Kidney tubule cell (primary cell): ENCODE measurements at regions not wholly inside any gene's neighbourhood (a gene's known extent, or its start where the extent isn't known, plus 50 kb on each side); places are given as distances from the start of the nearest gene placed in this dataset.

Experiments
- DNase-seq: peaks from one replicate; pipeline ENCODE4 v3.0.0-alpha.2; 2018; ENCODE audit warnings: low spot score

DNA sequence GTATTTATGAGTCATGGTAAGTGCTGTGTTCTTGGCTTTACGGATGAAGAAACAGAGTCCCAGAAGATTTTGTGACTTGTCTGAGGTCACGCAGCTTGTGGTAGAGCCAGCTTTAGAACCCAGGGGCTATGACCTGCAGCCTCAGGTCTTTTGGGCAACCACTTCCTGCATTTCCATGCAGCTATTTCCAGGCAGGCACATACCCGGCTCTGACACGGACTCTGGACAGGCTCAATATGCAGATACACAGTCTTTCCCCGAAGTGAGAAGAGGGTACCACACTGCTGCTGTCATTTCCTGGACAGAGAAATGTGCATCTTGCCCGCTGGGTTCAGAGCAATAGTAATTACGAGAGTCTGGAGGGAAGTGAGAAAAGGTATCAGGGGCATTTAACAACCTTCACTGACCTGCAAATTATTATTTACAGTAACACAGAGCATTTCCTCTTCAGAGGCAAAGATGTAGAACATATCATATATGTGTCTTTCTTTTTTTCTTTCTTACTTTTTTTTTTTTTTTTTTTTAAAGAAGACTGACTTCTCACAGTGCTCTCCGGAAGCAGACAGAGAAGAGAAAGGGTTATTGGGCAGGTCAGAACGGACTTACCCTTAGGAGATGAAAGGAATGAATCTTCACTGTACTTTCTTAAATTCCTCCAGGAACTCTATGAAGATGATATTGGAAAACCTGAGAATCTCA lies 185.1 kb downstream of the CLIC5 start:
- peak; percentile 84 for DNase-seq

DNA sequence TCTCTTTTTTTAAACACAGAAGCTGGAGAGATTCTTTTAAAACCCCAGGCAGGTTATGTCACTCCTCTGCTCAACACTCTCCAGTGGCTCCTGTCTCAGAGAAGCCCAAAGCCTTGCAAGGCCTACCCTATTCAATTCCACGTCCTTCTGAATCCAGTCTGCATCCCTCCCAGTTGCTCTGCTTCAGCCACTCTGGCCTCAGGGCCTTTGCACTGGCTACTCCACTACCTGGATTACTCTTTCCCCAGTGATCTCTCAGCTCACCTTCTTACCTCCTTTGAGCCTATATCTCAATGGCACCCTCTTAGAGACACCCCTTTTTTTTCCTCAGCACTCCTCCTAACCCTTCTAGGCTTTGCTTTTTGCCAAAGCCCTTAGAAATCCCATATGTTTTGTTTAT lies 185.8 kb downstream of the CLIC5 start:
- no peak for DNase-seq

DNA sequence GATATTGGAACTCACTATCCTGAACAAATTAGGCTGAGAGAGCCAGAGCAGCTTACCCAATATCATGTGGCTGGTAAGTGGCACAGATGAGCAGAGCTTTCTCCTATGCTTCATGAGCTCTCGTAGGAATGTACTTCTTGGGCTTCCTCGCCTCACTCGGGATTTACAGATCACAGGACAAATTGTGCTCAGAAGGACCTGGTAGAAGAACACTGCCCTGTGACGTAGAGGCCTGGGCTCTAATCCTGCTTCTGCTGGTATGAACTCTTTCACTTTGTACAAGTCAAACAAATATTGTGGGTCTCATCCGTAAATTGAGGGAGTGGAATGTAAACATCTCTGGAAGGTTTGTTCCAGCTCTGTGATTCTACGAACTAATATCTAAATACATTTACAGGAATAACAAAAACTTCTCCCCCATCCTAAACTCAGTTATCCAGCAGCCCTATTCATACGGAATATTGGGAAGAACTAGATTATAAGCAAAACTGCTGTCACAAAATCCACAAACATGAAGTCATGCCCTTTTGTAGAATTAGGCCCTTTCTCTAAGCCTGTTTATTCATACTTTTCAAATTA lies 187.6 kb downstream of the CLIC5 start:
- no peak for DNase-seq

DNA sequence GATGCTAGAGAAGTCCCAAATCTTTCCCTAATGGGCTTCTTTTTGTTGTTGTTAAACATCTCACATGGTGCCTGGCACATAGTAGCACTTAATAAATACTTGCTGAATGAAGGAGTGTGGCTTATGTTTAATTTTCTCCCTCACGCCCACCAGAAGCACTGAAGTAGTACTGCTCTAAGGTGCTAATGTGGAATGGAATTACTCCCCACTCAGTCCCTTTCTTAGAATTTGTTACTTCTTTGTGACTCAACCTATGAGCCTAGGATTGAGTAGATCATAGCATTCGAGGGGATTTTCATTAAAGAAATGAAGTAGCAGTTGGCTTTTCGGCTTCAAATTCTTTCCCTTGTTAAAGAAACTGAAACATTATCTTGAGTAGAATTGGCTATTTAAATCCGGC lies 192.8 kb downstream of the CLIC5 start:
- no peak for DNase-seq

DNA sequence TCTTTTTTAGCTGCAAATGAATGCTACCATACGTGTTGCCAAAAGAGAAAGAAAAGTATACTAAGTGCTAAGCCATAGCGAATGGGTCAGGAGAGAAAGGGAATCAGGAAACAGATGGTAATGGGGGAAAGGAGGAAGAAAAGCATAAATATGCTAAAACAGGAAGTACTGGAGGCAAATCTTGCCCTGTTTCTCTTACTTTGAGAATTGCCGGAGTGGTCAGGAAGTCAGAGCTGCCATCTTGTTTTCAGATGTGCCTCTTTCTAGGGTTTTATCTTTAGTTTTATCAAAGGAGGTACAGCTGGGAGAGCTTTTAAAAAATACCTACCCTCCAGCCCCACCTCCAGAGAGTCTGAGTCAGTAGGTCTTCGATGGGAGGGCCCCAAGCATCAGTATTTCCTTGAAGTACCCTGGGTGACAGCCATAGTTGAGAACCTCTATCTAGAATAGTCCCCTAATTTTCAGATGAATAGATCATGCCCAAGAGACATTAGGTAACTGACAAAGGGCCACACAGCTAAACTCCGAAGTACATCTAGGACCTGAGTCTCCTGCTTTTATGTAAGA lies 193.3 kb downstream of the CLIC5 start:
- DNase-seq = no peak

DNA sequence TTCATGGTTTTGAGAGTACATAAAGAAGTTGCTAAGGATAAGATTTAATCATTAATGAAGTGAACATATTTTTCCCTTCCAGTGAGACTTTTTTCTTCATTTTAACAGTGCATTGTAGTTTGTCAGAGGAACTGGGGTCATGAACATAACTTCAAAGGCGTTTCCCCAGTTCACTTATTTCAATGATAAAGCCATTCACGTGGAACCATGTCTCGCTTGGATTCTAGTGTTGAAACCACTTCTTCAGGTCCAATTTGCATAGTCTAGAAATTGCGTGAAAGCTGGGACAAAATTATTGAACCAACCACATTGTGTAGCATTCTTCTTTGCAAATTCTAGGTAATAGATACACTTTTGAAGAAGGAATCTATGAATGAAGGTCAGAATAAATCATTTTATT lies 197.0 kb downstream of the CLIC5 start:
- peak; percentile 4 for DNase-seq

DNA sequence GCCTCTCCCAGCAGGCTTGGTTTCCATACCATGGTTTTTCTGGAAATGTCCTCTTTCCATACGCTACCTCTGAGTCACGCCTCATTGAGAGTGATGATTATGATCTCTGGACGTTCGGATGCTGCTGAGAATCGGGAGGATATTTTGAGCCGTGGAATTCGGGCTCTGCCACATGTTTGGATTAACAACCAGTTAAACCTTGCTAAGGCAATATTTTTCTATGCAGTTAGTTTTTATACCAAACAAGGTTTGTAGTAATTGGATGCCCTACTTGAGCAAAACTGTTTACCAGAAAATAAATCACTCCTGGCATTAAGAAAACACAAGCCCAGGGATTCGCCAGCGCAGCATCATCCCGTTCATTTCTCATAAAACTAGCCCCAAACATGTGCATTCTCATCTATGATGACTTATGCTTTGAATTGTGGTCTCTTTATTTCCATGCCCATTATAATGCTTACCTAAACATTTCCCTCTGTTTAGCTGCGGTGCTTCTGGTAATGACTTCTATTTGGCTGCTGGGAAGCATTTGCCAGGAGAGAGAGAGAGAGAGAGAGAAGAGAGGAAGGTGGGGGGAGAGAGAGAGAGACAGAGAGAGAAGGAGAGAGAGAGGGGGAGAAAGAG lies 198.9 kb downstream of the CLIC5 start:
- no peak for DNase-seq

DNA sequence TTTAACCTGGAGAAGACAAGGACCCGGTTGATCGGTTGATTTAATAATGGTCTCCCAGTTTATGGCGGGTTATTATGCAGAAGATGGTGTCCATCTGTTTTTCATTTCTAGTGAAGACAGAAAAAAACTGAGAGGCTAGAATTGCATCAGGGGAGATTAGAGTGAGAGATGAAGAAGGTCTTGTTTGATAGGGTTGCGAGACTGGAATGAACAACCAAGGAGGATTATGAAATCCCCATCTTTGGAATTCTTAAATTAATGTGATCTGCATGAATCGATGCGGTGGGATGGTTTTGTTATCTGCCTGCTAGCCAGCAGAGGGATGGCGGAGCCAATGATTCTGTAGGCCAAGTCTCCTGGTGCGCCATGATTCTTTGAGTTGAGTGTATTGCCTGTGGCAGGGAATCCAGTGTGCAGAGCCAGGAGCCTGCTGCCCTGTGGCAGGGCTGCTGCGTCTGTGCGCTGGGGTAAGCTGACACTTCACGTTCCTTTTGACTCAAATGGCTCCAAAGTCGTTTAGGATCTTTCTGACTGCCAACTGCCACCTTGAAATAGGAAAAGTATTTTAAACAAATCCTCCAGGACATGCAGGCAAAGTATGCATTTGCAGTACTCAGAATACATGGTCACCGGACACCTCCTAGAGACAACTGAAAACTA lies 200.1 kb downstream of the CLIC5 start:
- no peak for DNase-seq

DNA sequence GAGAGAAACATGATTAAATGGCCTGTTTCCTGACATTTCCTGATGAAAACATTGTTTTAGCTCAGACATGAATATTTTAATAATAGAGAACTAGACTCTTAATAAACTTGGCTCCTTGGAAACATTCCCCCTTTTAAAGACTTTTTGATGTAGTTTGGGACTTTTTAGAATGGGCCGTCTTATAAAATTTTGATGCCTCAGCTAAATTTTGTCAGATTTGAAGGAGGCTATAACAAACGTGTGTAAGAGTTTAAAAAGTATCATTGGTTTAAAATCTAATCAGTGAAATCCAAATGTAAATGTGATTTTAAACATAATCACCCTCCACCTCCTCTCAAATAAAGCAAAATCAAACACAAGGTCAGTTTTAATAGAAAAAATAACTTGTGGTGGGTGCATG lies 200.9 kb downstream of the CLIC5 start:
- no peak for DNase-seq

DNA sequence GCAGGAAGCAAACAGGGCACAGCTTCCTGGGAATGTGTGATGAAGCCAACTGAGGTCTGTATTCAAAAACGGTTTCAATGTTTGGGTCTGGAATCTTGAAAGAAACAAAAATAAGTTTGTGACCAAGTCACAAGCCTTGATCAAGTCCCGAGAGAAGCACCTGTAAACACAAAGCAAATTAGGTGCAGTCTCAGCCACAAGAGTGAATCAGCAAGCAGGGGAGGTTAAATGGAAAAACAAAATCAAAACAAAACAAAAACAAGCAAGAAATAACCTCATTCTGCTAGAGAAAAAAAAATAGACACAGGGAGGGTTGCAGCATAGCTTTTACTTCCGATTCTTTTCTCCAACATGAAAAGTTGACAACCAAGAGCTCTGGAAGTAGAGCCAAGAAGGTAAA lies 201.7 kb downstream of the CLIC5 start:
- DNase-seq = no peak

DNA sequence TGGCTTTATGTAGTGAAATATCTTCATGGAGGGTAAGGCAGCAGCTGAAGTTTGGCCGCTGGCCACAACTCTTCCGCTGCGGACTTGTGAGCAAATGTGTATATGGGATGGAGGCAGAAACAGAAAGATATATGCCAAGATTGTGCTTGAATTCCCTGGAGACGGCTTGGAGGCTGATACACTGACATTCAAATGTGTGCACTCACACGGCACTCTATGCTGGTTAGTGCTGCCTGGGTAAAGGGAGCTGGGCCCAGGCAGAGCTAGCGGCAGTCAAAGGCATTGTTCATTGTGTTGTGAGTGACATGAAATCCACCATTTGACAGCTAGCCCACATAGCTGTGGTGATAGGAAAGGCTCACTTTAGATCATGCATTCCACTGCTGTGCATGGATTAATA lies 202.7 kb downstream of the CLIC5 start:
- no peak for DNase-seq

DNA sequence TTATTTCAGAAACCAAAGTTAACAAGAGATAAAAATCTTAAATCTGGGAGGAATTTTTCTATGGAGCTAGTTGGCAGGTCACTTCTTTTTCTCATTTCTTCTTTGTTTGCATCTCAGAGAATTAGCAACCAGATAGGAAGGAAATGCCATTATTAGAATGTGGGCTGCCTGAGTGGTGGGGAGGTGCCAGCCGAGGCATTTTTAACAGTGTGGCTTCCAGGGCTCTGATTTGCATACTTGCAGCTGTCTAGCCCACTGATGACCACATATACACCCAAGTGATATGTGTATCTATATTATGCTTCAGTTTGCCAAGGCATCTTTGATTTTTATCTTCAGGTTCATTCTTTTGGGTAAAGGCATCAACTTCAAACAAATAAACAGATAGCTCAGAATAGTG lies 206.7 kb downstream of the CLIC5 start:
- DNase-seq = no peak

DNA sequence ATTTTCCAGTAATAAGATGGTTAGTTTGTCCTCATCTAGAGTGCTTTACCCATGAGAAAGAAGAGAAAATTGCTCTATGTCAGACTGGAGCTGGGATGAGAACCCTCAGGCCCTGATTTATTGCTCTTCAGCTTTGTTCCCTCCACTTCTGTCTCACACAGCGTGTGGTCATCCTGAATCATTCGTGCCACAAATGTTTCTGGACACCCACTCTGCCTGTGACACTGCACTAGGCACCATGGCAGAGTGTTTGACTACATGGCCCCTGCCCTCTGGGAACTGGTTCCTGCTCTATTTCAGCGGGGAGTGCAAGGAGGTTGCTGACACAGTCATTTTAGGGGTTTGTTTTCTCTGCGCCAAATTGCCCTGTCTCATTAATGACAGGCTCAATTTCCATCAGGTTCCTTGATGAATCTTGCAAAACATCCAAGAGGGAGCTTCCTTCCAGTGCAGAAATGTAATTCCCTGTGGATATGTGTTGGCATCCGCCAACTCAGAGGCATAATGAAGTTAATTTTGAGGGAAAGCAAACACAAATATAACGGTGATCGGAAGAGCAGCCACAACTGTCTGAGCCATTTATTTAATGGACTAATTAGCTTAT lies 207.5 kb downstream of the CLIC5 start:
- no peak for DNase-seq

DNA sequence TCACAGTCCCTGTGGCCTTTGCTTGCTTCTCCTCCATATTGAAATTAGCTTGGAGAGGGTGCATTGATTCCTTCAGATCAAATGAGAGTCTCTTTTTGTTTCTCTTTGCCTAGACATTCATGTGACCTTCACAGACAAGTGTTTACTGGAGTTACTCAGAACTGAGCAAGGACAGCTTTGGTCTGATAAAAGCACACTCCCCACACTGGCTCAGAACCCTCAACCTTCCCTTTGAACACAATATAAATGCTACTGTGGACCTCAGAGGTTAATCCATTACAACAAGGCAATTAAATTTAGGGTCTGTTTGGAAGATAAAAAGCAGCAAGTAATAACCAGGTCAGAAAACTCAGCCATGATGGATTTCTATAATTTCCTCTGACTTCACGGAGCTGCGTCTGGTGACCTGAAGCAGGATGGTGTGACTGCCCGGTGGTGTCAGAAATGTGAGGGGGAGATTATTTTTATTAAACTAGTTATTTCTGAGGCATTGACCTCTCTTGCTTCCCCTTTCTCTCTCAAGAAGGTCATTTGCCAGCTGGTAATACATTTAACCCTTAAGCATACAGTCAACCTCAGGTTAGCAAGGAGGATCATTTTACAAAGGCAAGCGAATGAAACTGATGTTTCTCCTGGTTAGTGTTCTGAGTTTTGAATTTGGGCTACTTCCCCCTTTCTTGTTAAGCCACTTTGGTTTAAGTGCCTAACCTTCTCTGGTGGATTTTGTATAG lies 208.2 kb downstream of the CLIC5 start:
- DNase-seq = no peak

DNA sequence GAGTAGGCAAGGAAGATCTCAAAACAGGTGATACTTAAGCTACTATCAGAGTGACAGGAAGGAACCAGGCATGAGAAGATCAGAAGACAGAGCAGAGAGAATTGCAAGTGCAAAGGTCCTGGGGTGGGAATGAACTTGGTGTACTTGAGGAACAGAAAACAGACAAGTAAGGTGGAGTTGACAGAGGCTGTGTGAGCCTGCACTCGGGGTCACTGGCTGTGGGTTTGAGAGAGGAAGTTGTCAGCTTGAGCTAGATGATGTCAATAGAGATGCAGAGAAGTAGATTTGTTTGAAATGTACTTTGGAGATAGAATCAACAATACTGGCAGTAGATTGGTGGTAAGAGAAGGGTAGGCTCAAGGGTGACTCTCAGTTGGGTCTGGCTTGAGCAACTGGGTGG lies 209.5 kb downstream of the CLIC5 start:
- no peak for DNase-seq

DNA sequence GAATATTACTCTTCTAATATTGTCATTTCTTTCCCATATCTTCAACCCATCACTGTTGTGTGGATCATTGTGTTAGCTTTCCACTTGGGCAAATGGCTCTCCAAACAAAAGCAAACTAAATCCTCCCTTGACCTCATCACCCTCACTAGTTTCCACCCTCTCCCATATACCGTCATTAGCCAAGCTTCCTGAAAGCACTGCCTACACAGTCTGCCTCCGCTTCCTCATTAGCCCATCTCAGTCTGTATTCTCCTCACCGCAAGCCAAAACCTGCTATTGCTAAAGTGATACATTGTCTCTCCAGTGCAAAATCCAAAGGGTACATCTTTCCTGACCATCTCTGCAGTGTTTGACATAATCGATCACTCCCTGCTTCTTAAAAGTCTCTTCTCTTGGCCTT lies 212.6 kb downstream of the CLIC5 start:
- no peak for DNase-seq

DNA sequence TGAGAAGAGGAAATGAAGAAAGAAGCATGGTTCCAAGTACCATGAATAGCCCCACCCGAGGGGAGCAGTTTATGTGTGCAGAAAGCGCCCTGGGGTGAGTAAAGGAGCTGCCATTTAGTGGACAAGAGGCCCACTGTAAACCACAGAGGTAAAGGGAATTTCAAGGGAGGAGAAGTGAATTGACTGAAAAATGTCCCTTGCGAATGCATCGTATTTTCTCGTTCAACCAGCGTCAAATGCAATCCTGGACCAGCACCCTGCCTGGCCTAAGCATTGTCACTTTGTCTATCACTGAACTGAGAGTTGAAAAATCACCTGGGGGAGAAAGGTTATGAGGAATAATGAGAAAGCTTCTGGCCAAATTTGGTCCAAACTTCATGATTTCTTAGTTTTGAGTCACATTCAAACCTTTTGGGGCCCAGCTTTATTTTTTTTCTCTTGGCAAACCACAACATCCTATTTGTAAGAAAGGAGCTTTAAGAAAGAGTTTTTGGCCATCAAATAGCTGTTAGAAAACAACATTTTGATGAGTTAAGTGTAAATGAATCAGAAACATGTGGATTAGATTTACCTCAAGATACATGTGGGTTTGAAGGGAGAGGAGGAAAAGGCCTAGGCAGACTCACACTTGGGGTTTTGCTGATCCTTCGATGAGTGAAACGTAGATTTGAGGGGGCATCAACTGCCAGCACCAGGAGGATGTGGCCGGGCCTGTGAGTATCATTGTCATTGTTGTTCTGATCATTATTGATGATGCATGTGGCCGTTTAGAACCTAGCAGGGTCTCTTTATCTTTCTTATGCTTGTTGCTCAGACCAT lies 214.0 kb downstream of the CLIC5 start:
- DNase-seq = no peak

DNA sequence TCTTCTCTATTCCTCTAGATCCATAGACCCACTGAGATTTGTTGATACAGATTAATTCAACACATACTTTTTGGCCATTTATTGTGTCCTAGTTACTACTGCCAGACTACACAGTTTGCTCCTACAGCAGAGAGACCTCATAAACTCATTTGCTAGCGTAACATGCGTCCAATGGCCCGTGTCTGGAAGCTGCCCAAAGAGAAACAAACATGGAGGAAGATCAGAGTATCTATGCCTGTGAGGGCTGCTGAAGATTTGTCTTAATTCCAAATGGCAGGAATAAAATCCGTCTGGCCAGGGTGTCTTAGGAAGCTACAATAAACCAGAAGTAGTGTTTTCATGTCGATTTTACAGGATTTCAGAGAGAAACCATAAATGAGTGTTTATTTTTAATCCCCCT lies 214.7 kb downstream of the CLIC5 start:
- no peak for DNase-seq

DNA sequence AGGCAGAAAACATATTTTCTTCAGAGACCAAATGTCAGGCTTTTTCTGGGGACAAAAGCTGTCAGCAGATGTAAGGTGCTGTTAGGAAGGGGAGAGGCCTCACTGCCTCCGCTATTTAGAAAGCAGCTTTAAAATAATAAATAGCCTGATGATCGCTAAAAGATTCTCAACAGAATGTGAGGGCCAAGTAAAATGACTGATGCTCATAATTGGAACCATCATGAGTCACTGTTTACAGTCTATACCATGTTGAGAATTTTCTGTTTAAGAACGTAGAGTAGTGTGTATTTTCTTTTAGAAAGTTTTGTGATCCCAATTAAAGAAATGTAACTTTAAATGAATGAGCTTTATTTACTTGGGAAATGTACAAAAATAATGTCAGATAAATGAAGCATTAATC lies 220.0 kb downstream of the CLIC5 start:
- no peak for DNase-seq

DNA sequence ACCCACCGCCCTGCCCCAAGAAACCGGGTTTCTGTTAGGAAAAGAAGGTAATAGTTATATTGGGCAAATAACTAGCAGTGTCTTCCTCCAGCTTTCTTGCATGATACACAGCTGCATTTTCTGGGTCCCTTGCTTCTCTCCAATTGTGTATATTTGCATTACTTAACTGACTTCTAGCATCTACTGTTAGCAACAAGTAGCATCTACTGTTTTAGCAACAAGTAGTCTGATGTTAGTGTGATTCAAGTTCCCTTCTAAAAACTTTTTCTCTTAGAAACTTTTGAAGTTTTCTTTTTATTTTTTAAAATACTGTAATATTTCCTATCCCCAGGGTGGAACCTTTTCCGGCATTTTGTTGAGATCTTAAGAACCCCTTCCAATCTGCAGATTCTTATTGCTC lies 221.2 kb downstream of the CLIC5 start:
- no peak for DNase-seq
